ENCODE measurements at regions not wholly inside any gene's neighbourhood (a gene's known extent, or its start where the extent isn't known, plus 50 kb on each side); places are given as distances from the start of the nearest gene placed in this dataset.

- Histone ChIP-seq H3K9me1 (replicated peaks; ENCODE audit: control insufficient read depth, extremely low read depth, insufficient read depth, low read length) (no peaks in the 10 kb centered on the region), H4K20me1 (replicated peaks; ENCODE audit: control insufficient read depth, extremely low read depth, insufficient read depth, low read length) (no peaks in the 10 kb centered on the region), H3K27me3 (ENCODE audit: control insufficient read depth in 2 of 2, insufficient read depth in 2 of 2, low read length in 2 of 2) (no peaks in the 10 kb centered on the region), H3K4me3 (replicated peaks in 1 of 3; ENCODE audit: insufficient read depth in 1 of 3, low read depth in 1 of 3, low read length in 3 of 3) (no peak overlapping the region), H3K36me3 (ENCODE audit: control insufficient read depth in 2 of 2, extremely low read depth in 1 of 2, insufficient read depth in 2 of 2, low read length in 2 of 2) (no peaks in the 10 kb centered on the region), H3K79me2 (ENCODE audit: control insufficient read depth, insufficient read depth, low read length) (no peaks in the 10 kb centered on the region), H3K9me3 (replicated peaks; ENCODE audit: control insufficient read depth, insufficient read depth, low read length) (no peaks in the 10 kb centered on the region), H3K27ac (ENCODE audit: insufficient read depth, low read depth, low read length) (no peak overlapping the region), H3K4me2 (ENCODE audit: insufficient read depth, low read length) (no peak overlapping the region), H3K4me1 (ENCODE audit: control insufficient read depth, extremely low read depth, insufficient read depth, low read length) (no peaks in the 10 kb centered on the region), H2AFZ (ENCODE audit: low read depth, low read length) (no peak overlapping the region), H3K9ac (replicated peaks; ENCODE audit: extremely low read depth, insufficient read depth, low read length) (no peak overlapping the region)
- dilution Hi-C loops (cut with MboI; ENCODE audit: extremely low pct_ligation_motif_present, low sequenced_read_pairs): no loop called here
- BruUV-seq (replicated peaks): no TSS peak
- TF ChIP-seq POLR2A (IDR thresholded peaks at IDR 0.05; ENCODE audit: low read depth, low read length) (no peak), EZH2 (IDR thresholded peaks at IDR 0.05; ENCODE audit: borderline replicate concordance, low read depth, low read length, severe bottlenecking) (no peak), MAX (IDR thresholded peaks at IDR 0.05; ENCODE audit: insufficient read depth, insufficient read length) (no peak), MYC (IDR thresholded peaks at IDR 0.05; ENCODE audit: low read depth, low read length) (no peak), POLR2AphosphoS5 (IDR thresholded peaks at IDR 0.05; ENCODE audit: insufficient read depth, low read depth, low read length) (no peak), JUN (IDR thresholded peaks at IDR 0.05; ENCODE audit: borderline replicate concordance, insufficient read depth, insufficient read length, low read depth) (no peak), GATA2 (IDR thresholded peaks at IDR 0.05; ENCODE audit: insufficient read depth, insufficient read length, low read depth, low read length) (no peak), FOS (IDR thresholded peaks at IDR 0.05; ENCODE audit: borderline replicate concordance, insufficient read depth, low read length) (no peak)
- TF ChIP-seq, protein P1, sequence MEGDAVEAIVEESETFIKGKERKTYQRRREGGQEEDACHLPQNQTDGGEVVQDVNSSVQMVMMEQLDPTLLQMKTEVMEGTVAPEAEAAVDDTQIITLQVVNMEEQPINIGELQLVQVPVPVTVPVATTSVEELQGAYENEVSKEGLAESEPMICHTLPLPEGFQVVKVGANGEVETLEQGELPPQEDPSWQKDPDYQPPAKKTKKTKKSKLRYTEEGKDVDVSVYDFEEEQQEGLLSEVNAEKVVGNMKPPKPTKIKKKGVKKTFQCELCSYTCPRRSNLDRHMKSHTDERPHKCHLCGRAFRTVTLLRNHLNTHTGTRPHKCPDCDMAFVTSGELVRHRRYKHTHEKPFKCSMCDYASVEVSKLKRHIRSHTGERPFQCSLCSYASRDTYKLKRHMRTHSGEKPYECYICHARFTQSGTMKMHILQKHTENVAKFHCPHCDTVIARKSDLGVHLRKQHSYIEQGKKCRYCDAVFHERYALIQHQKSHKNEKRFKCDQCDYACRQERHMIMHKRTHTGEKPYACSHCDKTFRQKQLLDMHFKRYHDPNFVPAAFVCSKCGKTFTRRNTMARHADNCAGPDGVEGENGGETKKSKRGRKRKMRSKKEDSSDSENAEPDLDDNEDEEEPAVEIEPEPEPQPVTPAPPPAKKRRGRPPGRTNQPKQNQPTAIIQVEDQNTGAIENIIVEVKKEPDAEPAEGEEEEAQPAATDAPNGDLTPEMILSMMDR (IDR thresholded peaks at IDR 0.05; ENCODE audit: extremely low read depth in 1 of 2, insufficient read depth in 1 of 2, low read depth in 1 of 2, low read length in 2 of 2): no peak
- intact Hi-C loops (cut with micrococcal nuclease): no loop called here
- DNase-seq (ENCODE audit: low read depth, low spot score) (no peak), FAIRE-seq (no peak)
- CTCF ChIA-PET: no interaction called here
- POLR2A ChIA-PET: no interaction called here
These were observed 695.7 kb downstream of the CENPC start for GRCh38 chr4:66849596-66849995.

Measured in endothelial cell of umbilical vein (primary cell).